ENCODE measurements at regions not wholly inside any gene's neighbourhood (a gene's known extent, or its start where the extent isn't known, plus 50 kb on each side); places are given as distances from the start of the nearest gene placed in this dataset.

GRCh38 chr11:26040339-26040738 is 291.6 kb upstream of the ANO3 start:
- no peak overlapping the region for H3K4me3 ChIP-seq (replicated peaks in 1 of 2; ENCODE audit: low read depth in 2 of 2, low read length in 2 of 2)
- no peak for TF ChIP-seq CTCF (IDR thresholded peaks at IDR 0.05; ENCODE audit: low read depth, low read length)
- no peak for DNase-seq (ENCODE audit: low read depth in 2 of 2)

- H3K4me3 ChIP-seq (replicated peaks in 1 of 2; ENCODE audit: low read depth in 2 of 2, low read length in 2 of 2), result no peak overlapping the region
- no peak for TF ChIP-seq CTCF (IDR thresholded peaks at IDR 0.05; ENCODE audit: low read depth, low read length)
- no peak for DNase-seq (ENCODE audit: low read depth in 2 of 2)
Observed at GRCh38 chr11:26042113-26042512, 289.8 kb upstream of the ANO3 start.

GRCh38 chr11:26043665-26044064 is 288.3 kb upstream of the ANO3 start:
- DNase-seq (ENCODE audit: low read depth in 2 of 2), result no peak
- no peak for TF ChIP-seq CTCF (IDR thresholded peaks at IDR 0.05; ENCODE audit: low read depth, low read length)
- H3K4me3 ChIP-seq (replicated peaks in 1 of 2; ENCODE audit: low read depth in 2 of 2, low read length in 2 of 2), result no peak overlapping the region

- no peak overlapping the region for H3K4me3 ChIP-seq (replicated peaks in 1 of 2; ENCODE audit: low read depth in 2 of 2, low read length in 2 of 2)
- DNase-seq (ENCODE audit: low read depth in 2 of 2), result no peak
- no peak for TF ChIP-seq CTCF (IDR thresholded peaks at IDR 0.05; ENCODE audit: low read depth, low read length)
Observed at GRCh38 chr11:26044389-26044788, 287.5 kb upstream of the ANO3 start.

GRCh38 chr11:26045082-26045481 is 286.8 kb upstream of the ANO3 start:
- H3K4me3 ChIP-seq (replicated peaks in 1 of 2; ENCODE audit: low read depth in 2 of 2, low read length in 2 of 2), result no peak overlapping the region
- no peak for TF ChIP-seq CTCF (IDR thresholded peaks at IDR 0.05; ENCODE audit: low read depth, low read length)
- no peak for DNase-seq (ENCODE audit: low read depth in 2 of 2)

GRCh38 chr11:26048271-26048670 is 283.7 kb upstream of the ANO3 start:
- TF ChIP-seq CTCF (IDR thresholded peaks at IDR 0.05; ENCODE audit: low read depth, low read length), result no peak
- DNase-seq (ENCODE audit: low read depth in 2 of 2), result peak in 1 of 2 donors; percentile 3
- no peak overlapping the region for H3K4me3 ChIP-seq (replicated peaks in 1 of 2; ENCODE audit: low read depth in 2 of 2, low read length in 2 of 2)

- DNase-seq (ENCODE audit: low read depth in 2 of 2), result no peak
- no peak for TF ChIP-seq CTCF (IDR thresholded peaks at IDR 0.05; ENCODE audit: low read depth, low read length)
- H3K4me3 ChIP-seq (replicated peaks in 1 of 2; ENCODE audit: low read depth in 2 of 2, low read length in 2 of 2), result no peak overlapping the region
Observed at GRCh38 chr11:26053966-26054365, 278.0 kb upstream of the ANO3 start.
